GM12878 (cell line): ENCODE measurements at regions not wholly inside any gene's neighbourhood (a gene's known extent, or its start where the extent isn't known, plus 50 kb on each side); places are given as distances from the start of the nearest gene placed in this dataset.

Source experiments
- ATAC-seq: fragments of 200-7000 bp; cut with Tn5 transposase; 3 replicates; pipeline ENCODE4 v1.9.1; 2020; ENCODE audit warnings: mild to moderate bottlenecking, moderate library complexity
- BruUV-seq: library from RNA; stranded (reverse); fragments of 400-500 nt; replicated peaks from 2 replicates; lab custom pipeline; 2021; lab: Mats Ljungman, UMichigan
- CTCF ChIA-PET: fragments of 300-600 bp; sonication (Branson Sonifier 250); formaldehyde crosslinking; extraction: SDS; loops from one replicate; lab custom pipeline; 2021; ENCODE audit warnings: inconsistent platforms; lab: Yijun Ruan, JAX
- POLR2A ChIA-PET: fragments of 350-600 bp; formaldehyde crosslinking; extraction: SDS; loops from one replicate; lab custom pipeline; 2021; ENCODE audit warnings: inconsistent platforms; lab: Charles Lee
- RAD21 ChIA-PET: fragments of 300-600 bp; sonication (Branson Sonifier 250); formaldehyde crosslinking; loops from one replicate; lab custom pipeline; 2023; ENCODE audit warnings: antibody characterized with exemption; ENCODE audit not compliant: unreplicated experiment; lab: Charles Lee
- SMC1A ChIA-PET: fragments of 300-600 bp; sonication (Branson Sonifier 250); formaldehyde crosslinking; loops from one replicate; lab custom pipeline; 2023; ENCODE audit not compliant: unreplicated experiment, uncharacterized antibody; lab: Charles Lee
- DNase-seq: peaks from one replicate; pipeline ENCODE4 v3.0.0-alpha.2; 2011; ENCODE audit warnings: low read depth, low spot score
- FAIRE-seq: peaks from 3 replicates; lab custom pipeline; 2011; peaks lifted over from hg19 to GRCh38; lab: Jason Lieb, UNC
- H2AFZ ChIP-seq: 2 replicates; pipeline ENCODE4 v1.6.0; 2011; ENCODE audit warnings: low read depth, low read length, control low read depth; ENCODE audit not compliant: control insufficient read depth
- H3K27ac ChIP-seq: 2 replicates; pipeline ENCODE4 v1.5.1; 2011; ENCODE audit warnings: control low read depth; ENCODE audit not compliant: control insufficient read depth, insufficient read depth
- H3K27me3 ChIP-seq, 2 experiments: replicated peaks in 1 of 2; 2 replicates each; pipeline versions ENCODE4 v1.6.0 to v1.6.1; 2011; ENCODE audit warnings: low read length in 1 of 2; ENCODE audit not compliant: control insufficient read depth in 2 of 2, insufficient read depth in 2 of 2
- H3K36me3 ChIP-seq, 2 experiments: 2 replicates each; pipeline ENCODE4 v1.5.1; 2011; ENCODE audit warnings: low read length in 1 of 2; ENCODE audit not compliant: control insufficient read depth in 2 of 2, insufficient read depth in 2 of 2
- H3K4me1 ChIP-seq: 2 replicates; pipeline ENCODE4 v1.6.1; 2011; ENCODE audit warnings: mild to moderate bottlenecking, low read length, moderate library complexity, mixed read lengths; ENCODE audit not compliant: control insufficient read depth, insufficient read depth
- H3K4me2 ChIP-seq: 2 replicates; pipeline ENCODE4 v1.6.0; 2011; ENCODE audit warnings: control low read depth; ENCODE audit not compliant: control insufficient read depth, insufficient read depth
- H3K4me3 ChIP-seq: fragments of 200-600 bp; sonication (generic); 2 replicates; pipeline ENCODE4 v1.5.1; 2016
- H3K79me2 ChIP-seq: 2 replicates; pipeline ENCODE4 v1.6.0; 2011; ENCODE audit warnings: low read length; ENCODE audit not compliant: control insufficient read depth, insufficient read depth
- H3K9ac ChIP-seq: 2 replicates; pipeline ENCODE4 v1.8.0; 2011; ENCODE audit warnings: low read length, control low read depth, mixed read lengths; ENCODE audit not compliant: control insufficient read depth, insufficient read depth
- H3K9me3 ChIP-seq: replicated peaks from 3 replicates; pipeline ENCODE4 v1.5.1; 2011; ENCODE audit warnings: mild to moderate bottlenecking, low read length; ENCODE audit not compliant: control insufficient read depth, insufficient read depth
- H4K20me1 ChIP-seq: 2 replicates; pipeline ENCODE4 v1.6.0; 2011; ENCODE audit not compliant: control insufficient read depth, insufficient read depth
- E2F4 ChIP-seq: IDR thresholded peaks from 2 replicates; pipeline ENCODE4 v1.6.1; 2012; ENCODE audit warnings: low read depth, low read length, improper control_type of control experiment
- EP300 ChIP-seq, 2 experiments: fragments of 150-350 bp in 1 of 2; IDR thresholded peaks; 2 replicates each; pipeline ENCODE4 v1.6.1; 2011 to 2012; ENCODE audit warnings: low read depth in 2 of 2, low read length in 2 of 2, borderline replicate concordance in 1 of 2, improper control_type of control experiment in 1 of 2, inconsistent platforms in 1 of 2; ENCODE audit not compliant: control insufficient read depth in 1 of 2
- ETV6 ChIP-seq, 2 experiments: fragments of 450-650 bp in 1 of 2; IDR thresholded peaks in 1 of 2; conservative IDR thresholded peaks in 1 of 2; 2 replicates each; pipeline ENCODE4 v1.6.1; 2014; ENCODE audit warnings: antibody characterized with exemption in 1 of 2, borderline replicate concordance in 1 of 2, low read depth in 1 of 2, mild to moderate bottlenecking in 1 of 2, moderate library complexity in 1 of 2
- USF1 ChIP-seq: IDR thresholded peaks from 2 replicates; pipeline ENCODE4 v1.6.1; 2011; ENCODE audit warnings: borderline replicate concordance, low read depth, mild to moderate bottlenecking, moderate library complexity, mixed read lengths, low read length; ENCODE audit not compliant: insufficient read depth; ENCODE audit errors: extremely low read length
- ZNF24 ChIP-seq: fragments of 450-650 bp; IDR thresholded peaks from 2 replicates; pipeline ENCODE4 v1.6.1; 2017; ENCODE audit warnings: antibody characterized with exemption, mild to moderate bottlenecking
- WGBS: methylation state at CpG from one replicate; pipeline ENCODE4 v1.1.6; 2016; ENCODE audit warnings: low lambda C conversion rate; ENCODE audit not compliant: insufficient replicate concordance, insufficient coverage; ENCODE audit errors: missing lambda C conversion rate; 5-methylcytosine and 5-hydroxymethylcytosine counted together
- in situ Hi-C: fragments of 300-500 bp; cut with MboI; formaldehyde crosslinking; loops from 9 replicates; pipeline ENCODE4 v1.14.3; 2018; ENCODE audit warnings: mixed read lengths
- intact Hi-C: fragments of 100-400 bp; cut with micrococcal nuclease; formaldehyde crosslinking; loops from one replicate; pipeline ENCODE4 v1.14.2; 2022; ENCODE audit not compliant: unreplicated experiment

DNA sequence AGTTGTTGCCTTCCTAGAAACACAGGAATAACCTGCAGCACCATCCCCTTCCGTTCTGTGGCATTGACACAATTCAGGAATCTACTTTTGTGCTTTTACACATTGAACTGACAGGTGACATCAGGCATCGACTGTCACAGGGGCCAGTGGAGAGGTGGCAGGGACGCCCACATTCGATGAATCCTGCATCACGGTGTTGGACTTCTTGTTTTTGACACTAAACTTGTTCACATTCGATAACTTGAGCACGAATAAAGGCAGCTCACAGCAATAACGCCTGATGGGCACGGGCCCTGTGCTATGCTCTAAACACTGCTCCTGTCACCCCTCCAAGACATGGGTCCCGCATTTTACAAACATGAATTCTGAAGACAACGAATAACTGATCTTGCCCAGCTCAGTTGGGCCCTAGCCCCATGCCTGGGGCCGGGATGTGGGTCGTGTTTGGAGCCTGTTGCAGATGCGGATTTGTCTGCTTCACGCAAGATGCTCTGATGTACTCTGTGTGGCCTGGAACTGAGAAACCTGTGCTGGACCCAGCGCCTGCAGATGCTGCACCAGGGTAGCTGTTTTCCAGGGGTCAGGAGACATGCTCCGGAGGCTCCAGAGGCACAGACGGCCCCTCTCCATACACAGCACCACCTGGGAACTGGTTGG lies 75.7 kb downstream of the TTLL2 start:
- no peak overlapping the region for H3K9ac ChIP-seq
- POLR2A ChIA-PET, result no interaction called here

DNA sequence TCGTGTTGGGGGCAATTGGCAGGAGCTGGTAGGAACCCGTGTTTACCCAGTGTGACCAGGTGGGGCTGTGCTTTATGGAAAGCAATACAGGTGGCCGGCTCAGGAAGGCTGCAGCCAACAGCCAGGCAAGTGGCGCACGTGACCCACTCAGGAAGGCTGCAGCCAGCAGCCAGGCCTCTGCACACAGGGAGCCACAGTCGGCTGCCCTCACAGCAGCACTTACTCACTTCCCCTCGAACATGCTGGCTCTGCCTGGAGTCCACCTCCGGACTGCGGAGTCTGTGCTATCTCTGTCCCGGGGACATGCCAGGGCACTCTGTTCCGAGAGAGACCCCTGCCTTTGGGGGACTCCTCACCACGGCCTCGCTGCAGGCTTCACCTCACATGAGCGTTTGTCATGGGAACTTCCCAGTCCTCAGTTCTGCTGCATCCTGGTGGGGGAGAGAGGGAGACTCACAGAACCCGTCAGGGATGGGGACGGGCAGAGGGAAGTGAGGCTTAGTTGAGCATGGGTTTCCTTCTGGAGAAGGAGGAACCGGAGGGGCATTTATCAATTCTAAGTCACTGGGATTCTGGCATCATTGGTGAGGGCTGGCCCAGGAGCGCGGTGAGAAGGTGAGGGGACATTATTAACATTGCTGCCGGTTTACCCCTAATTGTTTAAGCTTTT lies 76.8 kb downstream of the TTLL2 start:
- Histone ChIP-seq H3K4me2 (no peak overlapping the region), H4K20me1 (no peaks in the 10 kb centered on the region), H2AFZ (no peak overlapping the region), H3K27ac (no peak overlapping the region), H3K79me2 (no peaks in the 10 kb centered on the region), H3K4me3 (no peak overlapping the region), H3K27me3 (peaks cover 4 to 6% of the 10 kb centered on the region in 2 experiments; a peak in 3 of 4 replicates), H3K36me3 (no peaks in the 10 kb centered on the region), H3K9ac (no peak overlapping the region), H3K4me1 (no peaks in the 10 kb centered on the region)
- ChIA-PET RAD21 (no interaction called here), SMC1A (no interaction called here)
- intact Hi-C loops, result no loop called here
- 28% methylated on average over 20 of the region's 20 CpGs for whole genome bisulfite sequencing
- FAIRE-seq (no peak), DNase-seq (no peak)
- no TSS peak for BruUV-seq
- in situ Hi-C loops, result no loop called here
- TF ChIP-seq ZNF24, result no peak
- peak; percentile 2 for TF ChIP-seq USF1
- TF ChIP-seq, all 136 proteins: peak for 1
- no peaks in the 10 kb centered on the region for H3K9me3 ChIP-seq
- ChIA-PET CTCF (no interaction called here), POLR2A (no interaction called here)
- ATAC-seq, result no peak

More for the DNA sequence above, 75.7 kb downstream of the TTLL2 start:
- no peak for DNase-seq
- FAIRE-seq, result no peak
- CTCF ChIA-PET, result no interaction called here
- Histone ChIP-seq H3K36me3 (no peaks in the 10 kb centered on the region), H3K27me3 (peaks cover 4 to 6% of the 10 kb centered on the region in 2 experiments; a peak in 3 of 4 replicates), H3K4me1 (no peaks in the 10 kb centered on the region), H2AFZ (no peak overlapping the region), H3K9me3 (no peaks in the 10 kb centered on the region), H3K79me2 (no peaks in the 10 kb centered on the region), H3K4me2 (no peak overlapping the region), H4K20me1 (no peaks in the 10 kb centered on the region), H3K27ac (no peak overlapping the region), H3K4me3 (no peak overlapping the region)
- TF ChIP-seq EP300 (IDR thresholded peaks at IDR 0.05; ENCODE audit: borderline replicate concordance in 1 of 2, control insufficient read depth in 1 of 2, low read depth in 2 of 2, low read length in 2 of 2) (no peak), ETV6 (conservative IDR thresholded peaks at IDR 0.05 in 1 of 2, IDR thresholded peaks at IDR 0.05 in 1 of 2; ENCODE audit: borderline replicate concordance in 1 of 2, low read depth in 1 of 2) (no peak), E2F4 (no peak)
- RAD21 ChIA-PET, result no interaction called here
- in situ Hi-C loops (no loop called here), intact Hi-C loops (no loop called here)
- WGBS, result 24% methylated on average over 18 of the region's 18 CpGs
- ATAC-seq, result no peak
- no TSS peak for BruUV-seq
- SMC1A ChIA-PET, result no interaction called here
